ENCODE measurements at regions not wholly inside any gene's neighbourhood (a gene's known extent, or its start where the extent isn't known, plus 50 kb on each side); places are given as distances from the start of the nearest gene placed in this dataset.

GRCh38 chr14:22487401-22487800, 101.6 kb downstream of the DAD1 start:
- TF ChIP-seq CTCF (IDR thresholded peaks at IDR 0.05) = no peak
- TF ChIP-seq POLR2A (IDR thresholded peaks at IDR 0.05) = no peak
- no peak for TF ChIP-seq POLR2AphosphoS5 (IDR thresholded peaks at IDR 0.05)
